ENCODE measurements at regions not wholly inside any gene's neighbourhood (a gene's known extent, or its start where the extent isn't known, plus 50 kb on each side); places are given as distances from the start of the nearest gene placed in this dataset.

DNA sequence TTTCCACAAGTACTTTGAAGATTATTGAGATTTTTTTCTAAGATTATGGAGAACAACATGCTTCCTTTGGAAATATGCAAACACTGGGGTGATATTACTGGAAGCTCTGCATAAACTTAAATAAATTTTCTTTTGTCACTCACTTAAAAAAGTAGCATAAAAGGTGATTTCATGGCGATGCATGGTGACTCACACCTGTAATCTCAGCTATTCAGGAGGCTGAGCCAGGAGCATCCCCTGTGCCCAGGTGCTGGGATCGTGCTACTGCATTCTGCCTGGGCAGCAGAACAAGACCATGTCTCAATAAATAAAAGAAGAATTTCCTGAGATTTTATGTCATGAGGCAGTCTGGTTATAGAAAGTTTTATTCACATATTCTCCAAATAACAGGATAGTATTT is 679.1 kb upstream of the CDH2 start:
- TF ChIP-seq CTCF (IDR thresholded peaks at IDR 0.05) (no peak), POLR2A (IDR thresholded peaks at IDR 0.05) (no peak)

Data from uterus (tissue), 2 donors.